Caco-2 (cell line): ENCODE measurements at regions not wholly inside any gene's neighbourhood (a gene's known extent, or its start where the extent isn't known, plus 50 kb on each side); places are given as distances from the start of the nearest gene placed in this dataset.

Source experiments
- BruUV-seq: library from RNA; stranded (reverse); fragments of 400-500 nt; replicated peaks from 2 replicates; lab custom pipeline; 2021; lab: Mats Ljungman, UMichigan
- CTCF ChIA-PET: fragments of 300-600 bp; sonication (Branson Sonifier 250); formaldehyde crosslinking; loops from one replicate; lab custom pipeline; 2022; ENCODE audit warnings: antibody characterized with exemption; lab: Charles Lee
- POLR2A ChIA-PET: fragments of 300-600 bp; sonication (Branson Sonifier 250); formaldehyde crosslinking; loops from one replicate; lab custom pipeline; 2022; ENCODE audit warnings: antibody characterized with exemption; lab: Charles Lee
- DNase-seq, 2 experiments: peaks; one replicate each; pipeline versions ENCODE4 v3.0.0 to v3.0.0-alpha.2; 2020 to 2022
- H3K27me3 ChIP-seq: replicated peaks from 2 replicates; pipeline ENCODE4 v1.6.0; 2011; ENCODE audit warnings: low read length; ENCODE audit not compliant: control insufficient read depth, insufficient read depth
- H3K36me3 ChIP-seq: 2 replicates; pipeline ENCODE4 v1.5.1; 2011; ENCODE audit warnings: low read length; ENCODE audit not compliant: control insufficient read depth, insufficient read depth
- H3K4me1 ChIP-seq: fragments of 250-450 bp; sonication (Bioruptor Pico); 2 replicates; pipeline ENCODE4 v1.5.1; 2020; ENCODE audit warnings: mild to moderate bottlenecking
- H3K4me3 ChIP-seq: 2 replicates; pipeline ENCODE4 v1.5.1; 2011; ENCODE audit warnings: low read depth, mild to moderate bottlenecking, control low read depth, low read length
- H3K9me3 ChIP-seq: fragments of 250-450 bp; sonication (Bioruptor Pico); 2 replicates; pipeline ENCODE4 v1.5.1; 2020; ENCODE audit warnings: mild to moderate bottlenecking, moderate library complexity
- H3K27ac Mint-ChIP-seq: one replicate; pipeline ENCODE4 v1.8.0; 2022; ENCODE audit warnings: mixed read lengths; ENCODE audit not compliant: unreplicated experiment
- H3K27me3 Mint-ChIP-seq: one replicate; pipeline ENCODE4 v1.8.0; 2022; ENCODE audit warnings: mixed read lengths; ENCODE audit not compliant: insufficient read depth, unreplicated experiment
- H3K36me3 Mint-ChIP-seq: one replicate; pipeline ENCODE4 v1.8.0; 2022; ENCODE audit warnings: mild to moderate bottlenecking, mixed read lengths; ENCODE audit not compliant: insufficient read depth, unreplicated experiment
- H3K4me1 Mint-ChIP-seq: one replicate; pipeline ENCODE4 v1.8.0; 2022; ENCODE audit warnings: low read depth, mixed read lengths; ENCODE audit not compliant: unreplicated experiment
- H3K4me3 Mint-ChIP-seq: one replicate; pipeline ENCODE4 v1.8.0; 2022; ENCODE audit warnings: mild to moderate bottlenecking, moderate library complexity, mixed read lengths; ENCODE audit not compliant: unreplicated experiment
- H3K9me3 Mint-ChIP-seq: one replicate; pipeline ENCODE4 v1.8.0; 2022; ENCODE audit warnings: mixed read lengths; ENCODE audit not compliant: unreplicated experiment
- CTCF ChIP-seq, 2 experiments: fragments of 200-600 bp in 1 of 2; IDR thresholded peaks; 1 replicate in 1 of 2; 2 replicates in 1 of 2; pipeline versions ENCODE4 v1.5.1 to v1.8.0; 2011 to 2022; ENCODE audit warnings: antibody characterized with exemption in 1 of 2, control low read depth in 1 of 2, inconsistent platforms in 1 of 2, low read depth in 1 of 2, low read length in 1 of 2, mild to moderate bottlenecking in 1 of 2, moderate library complexity in 1 of 2; ENCODE audit not compliant: insufficient read depth in 1 of 2, severe bottlenecking in 1 of 2, unreplicated experiment in 1 of 2
- intact Hi-C: fragments of 100-400 bp; cut with micrococcal nuclease; formaldehyde crosslinking; loops from one replicate; pipeline ENCODE4 v1.10.0; 2022; ENCODE audit not compliant: unreplicated experiment

- POLR2A ChIA-PET, result no interaction called here
Measured at GRCh38 chr5:166845044-166845443, 1446.4 kb upstream of the WWC1 start.

GRCh38 chr5:166856791-166857190 is 1434.7 kb upstream of the WWC1 start:
- DNase-seq, result no peak
- Histone ChIP-seq H3K4me1 (no peaks in the 10 kb centered on the region), H3K36me3 (no peaks in the 10 kb centered on the region), H3K9me3 (no peaks in the 10 kb centered on the region), H3K27me3 (no peaks in the 10 kb centered on the region), H3K4me3 (no peak overlapping the region)
- no peak overlapping the region for H3K4me3 Mint-ChIP-seq
- BruUV-seq, result no TSS peak
- CTCF ChIA-PET, result interaction anchor here (0.6 kb wide), 1 partner anchor 27 kb away, joined by 4 read pairs; no protein-coding TSS in a partner anchor
- no peaks in the 10 kb centered on the region for H3K4me1 Mint-ChIP-seq
- POLR2A ChIA-PET, result no interaction called here
- intact Hi-C loops, result no loop called here
- H3K27ac Mint-ChIP-seq, result no peak overlapping the region
- no peak for TF ChIP-seq CTCF (IDR thresholded peaks at IDR 0.05; ENCODE audit: insufficient read depth in 1 of 2, low read depth in 1 of 2, low read length in 1 of 2, severe bottlenecking in 1 of 2, unreplicated experiment in 1 of 2)
- no peaks in the 10 kb centered on the region for H3K36me3 Mint-ChIP-seq
- H3K9me3 Mint-ChIP-seq, result no peaks in the 10 kb centered on the region
- H3K27me3 Mint-ChIP-seq, result peaks cover 5% of the 10 kb centered on the region

More at GRCh38 chr5:166845044-166845443, 1446.4 kb upstream of the WWC1 start:
- peak in 1 of 2 experiments; percentile 50 for DNase-seq
- H3K9me3 Mint-ChIP-seq, result peaks cover 12% of the 10 kb centered on the region
- no peaks in the 10 kb centered on the region for H3K9me3 ChIP-seq
- H3K4me3 Mint-ChIP-seq, result no peak overlapping the region
- no peaks in the 10 kb centered on the region for H3K27me3 ChIP-seq
- BruUV-seq, result no TSS peak
- H3K4me1 ChIP-seq, result no peaks in the 10 kb centered on the region
- H3K36me3 ChIP-seq, result no peaks in the 10 kb centered on the region
- TF ChIP-seq CTCF (IDR thresholded peaks at IDR 0.05; ENCODE audit: insufficient read depth in 1 of 2, low read depth in 1 of 2, low read length in 1 of 2, severe bottlenecking in 1 of 2, unreplicated experiment in 1 of 2), result no peak
- no peak overlapping the region for H3K27ac Mint-ChIP-seq
- no peaks in the 10 kb centered on the region for H3K36me3 Mint-ChIP-seq
- intact Hi-C loops, result no loop called here
- CTCF ChIA-PET, result no interaction called here
- no peak overlapping the region for H3K4me3 ChIP-seq
- H3K27me3 Mint-ChIP-seq, result peaks cover 12% of the 10 kb centered on the region
- H3K4me1 Mint-ChIP-seq, result no peaks in the 10 kb centered on the region

- no peak overlapping the region for H3K27ac Mint-ChIP-seq
- H3K4me3 Mint-ChIP-seq, result no peak overlapping the region
- no peaks in the 10 kb centered on the region for H3K27me3 ChIP-seq
- no peaks in the 10 kb centered on the region for H3K4me1 ChIP-seq
- no peaks in the 10 kb centered on the region for H3K9me3 ChIP-seq
- H3K36me3 Mint-ChIP-seq, result no peaks in the 10 kb centered on the region
- no peaks in the 10 kb centered on the region for H3K36me3 ChIP-seq
- DNase-seq, result no peak
- POLR2A ChIA-PET, result no interaction called here
- H3K27me3 Mint-ChIP-seq, result peaks cover 3% of the 10 kb centered on the region
- no peaks in the 10 kb centered on the region for H3K9me3 Mint-ChIP-seq
- intact Hi-C loops, result no loop called here
- no peaks in the 10 kb centered on the region for H3K4me1 Mint-ChIP-seq
- TF ChIP-seq CTCF (IDR thresholded peaks at IDR 0.05; ENCODE audit: insufficient read depth in 1 of 2, low read depth in 1 of 2, low read length in 1 of 2, severe bottlenecking in 1 of 2, unreplicated experiment in 1 of 2), result no peak
- H3K4me3 ChIP-seq, result no peak overlapping the region
- CTCF ChIA-PET, result no interaction called here
- BruUV-seq, result no TSS peak
Measured at GRCh38 chr5:166860426-166860825, 1431.0 kb upstream of the WWC1 start.
